WTC11 (cell line): ENCODE measurements at regions not wholly inside any gene's neighbourhood (a gene's known extent, or its start where the extent isn't known, plus 50 kb on each side); places are given as distances from the start of the nearest gene placed in this dataset.
"Not testable (repeated sequence)": the region's sequence is repeated elsewhere in the genome, so short reads cannot be mapped to it uniquely, and the experiment has no call there.

Experiments
- ATAC-seq: fragments of 200-7000 bp; cut with Tn5 transposase; 2 replicates; pipeline ENCODE4 v1.10.0; 2021; ENCODE audit warnings: mild to moderate bottlenecking, moderate library complexity
- CTCF ChIA-PET: fragments of 300-600 bp; sonication (Branson Sonifier 250); formaldehyde crosslinking; loops from one replicate; lab custom pipeline; 2021; ENCODE audit warnings: antibody characterized with exemption; lab: Charles Lee
- POLR2A ChIA-PET: fragments of 350-600 bp; sonication (Branson Sonifier 250); formaldehyde crosslinking; loops from one replicate; lab custom pipeline; 2021; ENCODE audit warnings: antibody characterized with exemption; lab: Charles Lee
- DNase-seq: peaks from one replicate; pipeline ENCODE4 v3.0.0; 2021; ENCODE audit warnings: low spot score
- H3K27ac Mint-ChIP-seq: 2 replicates; pipeline ENCODE4 v1.8.0; 2021; ENCODE audit warnings: mixed read lengths
- H3K27me3 Mint-ChIP-seq: 2 replicates; pipeline ENCODE4 v1.8.0; 2021; ENCODE audit warnings: low read depth, mild to moderate bottlenecking, moderate library complexity, mixed read lengths
- H3K36me3 Mint-ChIP-seq: 2 replicates; pipeline ENCODE4 v1.8.0; 2021; ENCODE audit warnings: mixed read lengths
- H3K4me1 Mint-ChIP-seq: 2 replicates; pipeline ENCODE4 v1.8.0; 2022; ENCODE audit warnings: mixed read lengths
- H3K4me3 Mint-ChIP-seq: 2 replicates; pipeline ENCODE4 v1.8.0; 2021; ENCODE audit warnings: mild to moderate bottlenecking, moderate library complexity, mixed read lengths
- H3K9me3 Mint-ChIP-seq: 2 replicates; pipeline ENCODE4 v1.8.0; 2021; ENCODE audit warnings: mixed read lengths
- ATF6 ChIP-seq: sonication (generic); formaldehyde crosslinking; IDR thresholded peaks from 2 replicates; pipeline ENCODE4 v1.8.1; 2023; ENCODE audit warnings: mild to moderate bottlenecking, missing genetic modification reagents
- ETV6 ChIP-seq: sonication (generic); formaldehyde crosslinking; IDR thresholded peaks from 2 replicates; pipeline ENCODE4 v1.8.1; 2022; ENCODE audit warnings: mild to moderate bottlenecking, missing genetic modification reagents
- JUN ChIP-seq: sonication (generic); formaldehyde crosslinking; IDR thresholded peaks from 2 replicates; pipeline ENCODE4 v1.8.0; 2023; ENCODE audit warnings: mild to moderate bottlenecking, missing genetic modification reagents
- NR2C2 ChIP-seq: sonication (generic); formaldehyde crosslinking; IDR thresholded peaks from 2 replicates; pipeline ENCODE4 v1.8.0; 2022; ENCODE audit warnings: mild to moderate bottlenecking, missing genetic modification reagents
- SMAD4 ChIP-seq: sonication (generic); formaldehyde crosslinking; IDR thresholded peaks from 2 replicates; pipeline ENCODE4 v1.8.0; 2022; ENCODE audit warnings: mild to moderate bottlenecking, missing genetic modification reagents
- ZNF281 ChIP-seq: sonication (generic); formaldehyde crosslinking; IDR thresholded peaks from 2 replicates; pipeline ENCODE4 v1.8.0; 2023; ENCODE audit warnings: mild to moderate bottlenecking, missing genetic modification reagents

GRCh38 chr17:34024806-34025551 lies 230.1 kb upstream of the CCL2 start:
- Mint-ChIP-seq H3K27ac (no peak overlapping the region), H3K9me3 (peaks cover 6% of the 10 kb centered on the region; the same call in 1 of the 2 replicates), H3K27me3 (no peaks in the 10 kb centered on the region; the same call in 1 of the 2 replicates), H3K4me1 (peaks cover 4% of the 10 kb centered on the region), H3K36me3 (no peaks in the 10 kb centered on the region), H3K4me3 (no peak overlapping the region)
- TF ChIP-seq JUN (no peak), NR2C2 (CRISPR knock-in tag) (no peak), SMAD4 (CRISPR knock-in tag) (no peak), ATF6 (CRISPR knock-in tag) (no peak)
- DNase-seq (no peak), ATAC-seq (no peak)
- CTCF ChIA-PET = interaction anchor here (0.7 kb wide), 1 partner anchor 146 kb away, joined by 3 read pairs; no protein-coding TSS in a partner anchor
- POLR2A ChIA-PET = no interaction called here

GRCh38 chr17:34030601-34031000 lies 224.5 kb upstream of the CCL2 start:
- ATAC-seq, H3K27me3 Mint-ChIP-seq, H3K27ac Mint-ChIP-seq, H3K4me3 Mint-ChIP-seq, POLR2A ChIA-PET: not testable (repeated sequence)
- peak; percentile 37 for DNase-seq
- TF ChIP-seq ZNF281 (0 out of 2 replicates have a peak, but pooled peaks have one; percentile 36), ETV6 (CRISPR knock-in tag) (0 out of 2 replicates have a peak, but pooled peaks have one; percentile 42)
- peaks cover 29% of the 10 kb centered on the region for H3K36me3 Mint-ChIP-seq
- H3K9me3 Mint-ChIP-seq = peaks cover 37% of the 10 kb centered on the region
- CTCF ChIA-PET = interaction anchor here (0.7 to 1.5 kb wide), 4 partner anchors 127 to 250 kb away, joined by 3 to 4 read pairs (median 3); no protein-coding TSS in a partner anchor
- peaks cover 18% of the 10 kb centered on the region for H3K4me1 Mint-ChIP-seq

- H3K36me3 Mint-ChIP-seq = peaks cover 29% of the 10 kb centered on the region
Measured at GRCh38 chr17:34032305-34032704, 222.8 kb upstream of the CCL2 start.

GRCh38 chr17:34038786-34039185 lies 216.3 kb upstream of the CCL2 start:
- POLR2A ChIA-PET, H3K27me3 Mint-ChIP-seq, H3K27ac Mint-ChIP-seq, ATAC-seq, H3K9me3 Mint-ChIP-seq, DNase-seq, H3K36me3 Mint-ChIP-seq, CTCF ChIA-PET, H3K4me3 Mint-ChIP-seq, H3K4me1 Mint-ChIP-seq: not testable (repeated sequence)

More at GRCh38 chr17:34032305-34032704, 222.8 kb upstream of the CCL2 start:
- H3K27ac Mint-ChIP-seq, DNase-seq, H3K27me3 Mint-ChIP-seq, CTCF ChIA-PET, ATAC-seq, H3K4me3 Mint-ChIP-seq, POLR2A ChIA-PET: not testable (repeated sequence)
- Mint-ChIP-seq H3K4me1 (peaks cover 18% of the 10 kb centered on the region), H3K9me3 (peaks cover 41% of the 10 kb centered on the region)

- 0 out of 2 replicates have a peak overlapping the region, but pooled peaks have one; percentile 17 for H3K27ac Mint-ChIP-seq
- H3K36me3 Mint-ChIP-seq, H3K9me3 Mint-ChIP-seq, CTCF ChIA-PET, POLR2A ChIA-PET, H3K4me1 Mint-ChIP-seq, H3K4me3 Mint-ChIP-seq, DNase-seq, ATAC-seq, H3K27me3 Mint-ChIP-seq: not testable (repeated sequence)
Measured at GRCh38 chr17:34039213-34039612, 215.9 kb upstream of the CCL2 start.

- H3K4me3 Mint-ChIP-seq, H3K27me3 Mint-ChIP-seq, H3K36me3 Mint-ChIP-seq, DNase-seq, H3K4me1 Mint-ChIP-seq, POLR2A ChIA-PET, CTCF ChIA-PET, H3K9me3 Mint-ChIP-seq: not testable (repeated sequence)
- H3K27ac Mint-ChIP-seq = 0 out of 2 replicates have a peak overlapping the region, but pooled peaks have one; percentile 17
- peak; percentile 87 for ATAC-seq
Measured at GRCh38 chr17:34039759-34040555, 215.1 kb upstream of the CCL2 start.
